LNCAP (cell line): ENCODE measurements at regions not wholly inside any gene's neighbourhood (a gene's known extent, or its start where the extent isn't known, plus 50 kb on each side); places are given as distances from the start of the nearest gene placed in this dataset.

Experiments used
- CTCF ChIP-seq: fragments of 450-650 bp; IDR thresholded peaks from 2 replicates; pipeline ENCODE4 v1.5.1; 2017; ENCODE audit warnings: mild to moderate bottlenecking

- no peak for TF ChIP-seq CTCF
These were observed 364.9 kb downstream of the ANAPC1 start for GRCh38 chr2:111519071-111519470.

- TF ChIP-seq CTCF = no peak
These were observed 361.7 kb downstream of the ANAPC1 start for GRCh38 chr2:111522231-111522768.

GRCh38 chr2:111523009-111523408, 361.0 kb downstream of the ANAPC1 start:
- no peak for TF ChIP-seq CTCF

- TF ChIP-seq CTCF = no peak
These were observed 349.1 kb downstream of the ANAPC1 start for GRCh38 chr2:111534910-111535352.

GRCh38 chr2:111535404-111535803, 348.6 kb downstream of the ANAPC1 start:
- no peak for TF ChIP-seq CTCF

GRCh38 chr2:111537078-111537655, 346.8 kb downstream of the ANAPC1 start:
- TF ChIP-seq CTCF = no peak

- no peak for TF ChIP-seq CTCF
These were observed 267.3 kb downstream of the ANAPC1 start for GRCh38 chr2:111616651-111617218.
